ENCODE measurements at regions not wholly inside any gene's neighbourhood (a gene's known extent, or its start where the extent isn't known, plus 50 kb on each side); places are given as distances from the start of the nearest gene placed in this dataset.

- H3K4me3 ChIP-seq (ENCODE audit: low read depth, low read length) = no peak overlapping the region
- no peak for TF ChIP-seq CTCF (IDR thresholded peaks at IDR 0.05; ENCODE audit: borderline replicate concordance, insufficient read depth, low read depth, low read length)
Observed at GRCh38 chr4:151860561-151861093, 99.8 kb upstream of the GATB start.

GRCh38 chr4:151859641-151860040, 98.8 kb upstream of the GATB start:
- H3K4me3 ChIP-seq (ENCODE audit: low read depth, low read length) = no peak overlapping the region
- TF ChIP-seq CTCF (IDR thresholded peaks at IDR 0.05; ENCODE audit: borderline replicate concordance, insufficient read depth, low read depth, low read length) = no peak

GRCh38 chr4:151858356-151858755, 97.5 kb upstream of the GATB start:
- TF ChIP-seq CTCF (IDR thresholded peaks at IDR 0.05; ENCODE audit: borderline replicate concordance, insufficient read depth, low read depth, low read length) = no peak

GRCh38 chr4:151857368-151857767, 96.6 kb upstream of the GATB start:
- H3K4me3 ChIP-seq (ENCODE audit: low read depth, low read length) = no peak overlapping the region

More at GRCh38 chr4:151858356-151858755, 97.5 kb upstream of the GATB start:
- no peak overlapping the region for H3K4me3 ChIP-seq (ENCODE audit: low read depth, low read length)

GRCh38 chr4:151855747-151856146, 94.9 kb upstream of the GATB start:
- no peak for TF ChIP-seq CTCF (IDR thresholded peaks at IDR 0.05; ENCODE audit: borderline replicate concordance, insufficient read depth, low read depth, low read length)
- H3K4me3 ChIP-seq (ENCODE audit: low read depth, low read length) = no peak overlapping the region

More at GRCh38 chr4:151857368-151857767, 96.6 kb upstream of the GATB start:
- TF ChIP-seq CTCF (IDR thresholded peaks at IDR 0.05; ENCODE audit: borderline replicate concordance, insufficient read depth, low read depth, low read length) = no peak

- H3K4me3 ChIP-seq (ENCODE audit: low read depth, low read length) = no peak overlapping the region
- no peak for TF ChIP-seq CTCF (IDR thresholded peaks at IDR 0.05; ENCODE audit: borderline replicate concordance, insufficient read depth, low read depth, low read length)
Observed at GRCh38 chr4:151854731-151855130, 93.9 kb upstream of the GATB start.

- H3K4me3 ChIP-seq (ENCODE audit: low read depth, low read length) = no peak overlapping the region
Observed at GRCh38 chr4:151853034-151853433, 92.2 kb upstream of the GATB start.

More at GRCh38 chr4:151853034-151853433, 92.2 kb upstream of the GATB start:
- TF ChIP-seq CTCF (IDR thresholded peaks at IDR 0.05; ENCODE audit: borderline replicate concordance, insufficient read depth, low read depth, low read length) = no peak

Measured in GM12875 (cell line).